GM12892 (cell line): ENCODE measurements at regions not wholly inside any gene's neighbourhood (a gene's known extent, or its start where the extent isn't known, plus 50 kb on each side); places are given as distances from the start of the nearest gene placed in this dataset.

Experiments used
- POLR2A ChIP-seq: IDR thresholded peaks from 2 replicates; pipeline ENCODE4 v1.6.1; 2011; ENCODE audit warnings: low read depth, low read length, control low read depth
- POLR2AphosphoS5 ChIP-seq: IDR thresholded peaks from 2 replicates; pipeline ENCODE4 v1.6.1; 2011; ENCODE audit warnings: low read depth, low read length, control low read depth
- TAF1 ChIP-seq: IDR thresholded peaks from 2 replicates; pipeline ENCODE4 v1.6.1; 2011; ENCODE audit warnings: low read depth, mild to moderate bottlenecking, control low read depth, low read length, borderline replicate concordance

DNA sequence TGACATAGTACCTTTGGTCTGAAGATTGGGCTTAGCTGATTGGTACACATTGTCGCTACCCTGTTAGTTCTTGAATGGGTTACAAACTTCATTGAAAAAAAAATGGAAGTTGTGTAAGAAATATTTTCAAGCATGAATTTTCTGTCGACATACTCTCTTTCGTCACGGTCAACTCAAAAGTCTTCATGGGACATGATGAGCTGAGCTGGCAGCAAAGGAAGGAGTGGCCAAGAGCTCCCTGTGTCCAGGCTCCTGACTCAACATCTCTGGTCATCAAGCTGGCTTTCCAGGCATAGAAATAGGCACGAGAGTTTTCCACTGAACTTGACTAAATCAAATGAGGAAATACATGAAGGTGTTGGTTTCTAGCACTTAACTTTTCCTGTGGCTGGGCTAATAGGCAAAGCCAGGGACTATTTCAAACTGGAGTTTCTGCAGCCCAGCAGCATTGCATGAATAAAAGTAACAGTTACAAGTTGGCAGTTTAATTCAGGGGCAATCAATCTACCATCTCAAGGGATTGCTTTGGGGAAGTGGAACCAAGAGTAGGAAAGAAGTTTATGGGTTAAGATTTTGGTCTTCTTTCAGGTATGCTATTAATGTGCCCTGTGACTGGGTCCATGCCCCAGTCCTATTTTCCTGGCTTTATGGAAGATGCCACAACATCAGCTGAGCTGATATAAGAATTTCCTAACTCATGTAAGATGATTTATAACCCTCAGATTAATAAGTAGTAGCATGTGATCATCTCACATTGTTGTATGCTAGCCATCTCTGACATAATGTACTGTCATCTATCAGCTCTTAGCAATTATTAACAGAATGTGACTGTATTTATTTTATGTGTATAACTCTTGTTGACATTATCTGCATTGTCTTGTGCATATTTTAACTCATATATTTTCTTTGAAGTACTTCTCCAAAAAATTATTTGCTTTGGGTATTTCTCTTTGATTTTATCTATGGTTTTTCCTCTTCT is 385.8 kb downstream of the DLEU7 start:
- TF ChIP-seq POLR2A, result no peak
- TF ChIP-seq POLR2AphosphoS5, result no peak
- TF ChIP-seq TAF1, result no peak
